HFF-Myc (cell line): ENCODE measurements at regions not wholly inside any gene's neighbourhood (a gene's known extent, or its start where the extent isn't known, plus 50 kb on each side); places are given as distances from the start of the nearest gene placed in this dataset.

ENCODE experiments used
- DNase-seq: peaks from one replicate; pipeline ENCODE4 v3.0.0-alpha.2; 2011; ENCODE audit warnings: low read depth; ENCODE audit errors: extremely low read depth
- H3K4me3 ChIP-seq: replicated peaks from 2 replicates; pipeline ENCODE4 v1.5.1; 2011; ENCODE audit warnings: low read depth, mild to moderate bottlenecking, control low read depth, low read length
- CTCF ChIP-seq: IDR thresholded peaks from 2 replicates; pipeline ENCODE4 v1.5.1; 2012; ENCODE audit warnings: mild to moderate bottlenecking, low read depth, low read length, control low read depth; ENCODE audit errors: missing control alignments

GRCh38 chr12:72082986-72083820 is 144.6 kb downstream of the TPH2 start:
- H3K4me3 ChIP-seq = no peak overlapping the region
- DNase-seq = no peak
- TF ChIP-seq CTCF = no peak

- TF ChIP-seq CTCF = no peak
- no peak for DNase-seq
- H3K4me3 ChIP-seq = no peak overlapping the region
These were observed 145.4 kb downstream of the TPH2 start for GRCh38 chr12:72084061-72084460.

- DNase-seq = no peak
- no peak overlapping the region for H3K4me3 ChIP-seq
- TF ChIP-seq CTCF = no peak
These were observed 146.2 kb downstream of the TPH2 start for GRCh38 chr12:72084880-72085279.

GRCh38 chr12:72089678-72090077 is 151.0 kb downstream of the TPH2 start:
- no peak overlapping the region for H3K4me3 ChIP-seq
- DNase-seq = no peak
- no peak for TF ChIP-seq CTCF

GRCh38 chr12:72093424-72093823 is 154.8 kb downstream of the TPH2 start:
- no peak overlapping the region for H3K4me3 ChIP-seq
- DNase-seq = no peak
- no peak for TF ChIP-seq CTCF

GRCh38 chr12:72093930-72094329 is 155.3 kb downstream of the TPH2 start:
- H3K4me3 ChIP-seq = no peak overlapping the region
- DNase-seq = no peak
- TF ChIP-seq CTCF = no peak

- no peak for TF ChIP-seq CTCF
- no peak for DNase-seq
- no peak overlapping the region for H3K4me3 ChIP-seq
These were observed 155.8 kb downstream of the TPH2 start for GRCh38 chr12:72094490-72094889.
